GM23338 (cell line): ENCODE measurements at regions not wholly inside any gene's neighbourhood (a gene's known extent, or its start where the extent isn't known, plus 50 kb on each side); places are given as distances from the start of the nearest gene placed in this dataset.

Experiments used
- ATAC-seq: fragments of 200-7000 bp; cut with Tn5 transposase; 3 replicates; pipeline ENCODE4 v1.9.1; 2020
- DNase-seq: peaks from one replicate; pipeline ENCODE4 v3.0.0-alpha.2; 2015; ENCODE audit warnings: low spot score
- H2AFZ ChIP-seq: fragments of 200-600 bp; sonication (generic); 2 replicates; pipeline ENCODE4 v1.8.0; 2016; ENCODE audit warnings: antibody characterized with exemption, mild to moderate bottlenecking, moderate library complexity
- H3F3A ChIP-seq: fragments of 200-600 bp; sonication (generic); replicated peaks from 2 replicates; pipeline ENCODE4 v1.8.0; 2017; ENCODE audit warnings: antibody characterized with exemption, mixed run types, low read depth
- H3K27ac ChIP-seq: fragments of 200-600 bp; sonication (generic); 2 replicates; pipeline ENCODE4 v1.6.1; 2016; ENCODE audit warnings: low read depth
- H3K27me3 ChIP-seq: fragments of 200-600 bp; sonication (generic); 2 replicates; pipeline ENCODE4 v1.8.0; 2016; ENCODE audit warnings: mild to moderate bottlenecking, mixed run types, moderate library complexity; ENCODE audit not compliant: insufficient read depth
- H3K36me3 ChIP-seq: fragments of 200-600 bp; sonication (generic); 2 replicates; pipeline ENCODE4 v1.8.0; 2016; ENCODE audit warnings: mild to moderate bottlenecking; ENCODE audit not compliant: insufficient read depth
- H3K4me1 ChIP-seq: fragments of 200-600 bp; sonication (generic); 2 replicates; pipeline ENCODE4 v1.8.0; 2016; ENCODE audit warnings: mild to moderate bottlenecking, moderate library complexity; ENCODE audit not compliant: insufficient read depth
- H3K4me2 ChIP-seq: fragments of 200-600 bp; sonication (generic); 2 replicates; pipeline ENCODE4 v1.7.1; 2017; ENCODE audit warnings: mixed run types
- H3K4me3 ChIP-seq: fragments of 200-600 bp; sonication (generic); 2 replicates; pipeline ENCODE4 v1.6.1; 2016; ENCODE audit warnings: mixed run types
- H3K79me2 ChIP-seq: fragments of 200-600 bp; sonication (generic); replicated peaks from 2 replicates; pipeline ENCODE4 v1.8.0; 2017; ENCODE audit warnings: mild to moderate bottlenecking; ENCODE audit not compliant: insufficient read depth
- H3K9me2 ChIP-seq: fragments of 200-600 bp; sonication (generic); 2 replicates; pipeline ENCODE4 v1.8.0; 2017; ENCODE audit not compliant: insufficient read depth
- H4K20me1 ChIP-seq: fragments of 200-600 bp; sonication (generic); replicated peaks from 2 replicates; pipeline ENCODE4 v1.8.0; 2017; ENCODE audit warnings: mild to moderate bottlenecking; ENCODE audit not compliant: insufficient read depth
- H3K27ac Mint-ChIP-seq: 2 replicates; pipeline ENCODE4 v1.8.0; 2020; ENCODE audit warnings: inconsistent platforms, mild to moderate bottlenecking, moderate library complexity, mixed read lengths
- H3K27me3 Mint-ChIP-seq: 3 replicates; pipeline ENCODE4 v1.8.0; 2022; ENCODE audit warnings: low read depth, mild to moderate bottlenecking, moderate library complexity, mixed read lengths, inconsistent platforms; ENCODE audit not compliant: insufficient read depth, poor library complexity
- H3K36me3 Mint-ChIP-seq: 3 replicates; pipeline ENCODE4 v1.8.0; 2021; ENCODE audit warnings: low read depth, mild to moderate bottlenecking, inconsistent platforms, moderate library complexity, mixed read lengths
- H3K4me1 Mint-ChIP-seq: 3 replicates; pipeline ENCODE4 v1.8.0; 2020; ENCODE audit warnings: mild to moderate bottlenecking, inconsistent platforms, mixed read lengths
- H3K4me3 Mint-ChIP-seq: 3 replicates; pipeline ENCODE4 v1.8.0; 2021; ENCODE audit warnings: moderate library complexity, mild to moderate bottlenecking, inconsistent platforms, mixed read lengths
- H3K9me3 Mint-ChIP-seq: 3 replicates; pipeline ENCODE4 v1.8.0; 2020; ENCODE audit warnings: moderate library complexity, mild to moderate bottlenecking, inconsistent platforms, mixed read lengths
- CREB1 ChIP-seq: fragments of 250-450 bp; sonication (Bioruptor Pico); IDR thresholded peaks from 2 replicates; pipeline ENCODE4 v1.5.0; 2020; ENCODE audit warnings: low read depth, mild to moderate bottlenecking, moderate library complexity
- ETS1 ChIP-seq: IDR thresholded peaks from 2 replicates; pipeline ENCODE4 v1.6.1; 2016; ENCODE audit warnings: antibody characterized with exemption
- EZH2phosphoT487 ChIP-seq: fragments of 200-600 bp; sonication (generic); IDR thresholded peaks from one replicate; pipeline ENCODE4 v1.8.1; 2018; ENCODE audit warnings: antibody characterized with exemption; ENCODE audit not compliant: unreplicated experiment
- JUNB ChIP-seq: IDR thresholded peaks from one replicate; pipeline ENCODE4 v1.6.1; 2016; ENCODE audit warnings: antibody characterized with exemption; ENCODE audit not compliant: unreplicated experiment
- NANOG ChIP-seq: IDR thresholded peaks from 2 replicates; pipeline ENCODE4 v1.6.1; 2016; ENCODE audit warnings: antibody characterized with exemption, borderline replicate concordance
- POLR2AphosphoS5 ChIP-seq: IDR thresholded peaks from 2 replicates; pipeline ENCODE4 v1.6.1; 2016; ENCODE audit warnings: antibody characterized with exemption, low read depth
- STAT1 ChIP-seq: IDR thresholded peaks from one replicate; pipeline ENCODE4 v1.6.1; 2016; ENCODE audit warnings: antibody characterized with exemption; ENCODE audit not compliant: unreplicated experiment
- TF ChIP-seq, protein P1 (sequence below): IDR thresholded peaks from one replicate; pipeline ENCODE4 v1.6.1; 2018; ENCODE audit warnings: antibody characterized with exemption; ENCODE audit not compliant: unreplicated experiment

DNA sequence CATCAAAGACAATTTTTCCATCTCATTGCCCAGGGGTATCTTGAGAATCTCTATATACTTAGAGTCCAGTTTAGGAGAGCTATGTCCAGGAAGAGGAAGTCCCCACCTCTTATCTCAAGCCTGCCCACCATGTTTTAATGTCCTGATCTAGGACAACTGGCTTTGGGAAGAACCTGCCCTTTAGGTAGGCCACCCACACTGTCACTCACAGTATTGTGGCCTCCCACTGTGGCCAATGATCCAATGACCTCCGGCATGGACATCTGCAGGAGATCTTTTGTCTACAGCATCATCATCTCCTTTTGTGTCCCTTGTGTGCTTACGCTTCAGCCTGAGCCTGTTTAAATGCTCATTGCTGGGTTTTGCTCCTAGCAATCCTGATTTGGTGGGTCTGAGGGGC is 77.4 kb downstream of the SLC4A3 start (continued):
- TF ChIP-seq, protein P1, sequence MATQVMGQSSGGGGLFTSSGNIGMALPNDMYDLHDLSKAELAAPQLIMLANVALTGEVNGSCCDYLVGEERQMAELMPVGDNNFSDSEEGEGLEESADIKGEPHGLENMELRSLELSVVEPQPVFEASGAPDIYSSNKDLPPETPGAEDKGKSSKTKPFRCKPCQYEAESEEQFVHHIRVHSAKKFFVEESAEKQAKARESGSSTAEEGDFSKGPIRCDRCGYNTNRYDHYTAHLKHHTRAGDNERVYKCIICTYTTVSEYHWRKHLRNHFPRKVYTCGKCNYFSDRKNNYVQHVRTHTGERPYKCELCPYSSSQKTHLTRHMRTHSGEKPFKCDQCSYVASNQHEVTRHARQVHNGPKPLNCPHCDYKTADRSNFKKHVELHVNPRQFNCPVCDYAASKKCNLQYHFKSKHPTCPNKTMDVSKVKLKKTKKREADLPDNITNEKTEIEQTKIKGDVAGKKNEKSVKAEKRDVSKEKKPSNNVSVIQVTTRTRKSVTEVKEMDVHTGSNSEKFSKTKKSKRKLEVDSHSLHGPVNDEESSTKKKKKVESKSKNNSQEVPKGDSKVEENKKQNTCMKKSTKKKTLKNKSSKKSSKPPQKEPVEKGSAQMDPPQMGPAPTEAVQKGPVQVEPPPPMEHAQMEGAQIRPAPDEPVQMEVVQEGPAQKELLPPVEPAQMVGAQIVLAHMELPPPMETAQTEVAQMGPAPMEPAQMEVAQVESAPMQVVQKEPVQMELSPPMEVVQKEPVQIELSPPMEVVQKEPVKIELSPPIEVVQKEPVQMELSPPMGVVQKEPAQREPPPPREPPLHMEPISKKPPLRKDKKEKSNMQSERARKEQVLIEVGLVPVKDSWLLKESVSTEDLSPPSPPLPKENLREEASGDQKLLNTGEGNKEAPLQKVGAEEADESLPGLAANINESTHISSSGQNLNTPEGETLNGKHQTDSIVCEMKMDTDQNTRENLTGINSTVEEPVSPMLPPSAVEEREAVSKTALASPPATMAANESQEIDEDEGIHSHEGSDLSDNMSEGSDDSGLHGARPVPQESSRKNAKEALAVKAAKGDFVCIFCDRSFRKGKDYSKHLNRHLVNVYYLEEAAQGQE = no peak
- no peak for TF ChIP-seq STAT1
- TF ChIP-seq POLR2AphosphoS5 = no peak
- TF ChIP-seq JUNB = no peak
- TF ChIP-seq NANOG = no peak
- TF ChIP-seq ETS1 = no peak

- Histone ChIP-seq H3K4me3 (no peak overlapping the region), H2AFZ (peak overlapping the region; percentile 0; the same call in 1 of the 2 replicates), H4K20me1 (no peaks in the 10 kb centered on the region), H3K4me2 (no peak overlapping the region), H3K27me3 (no peaks in the 10 kb centered on the region), H3F3A (no peaks in the 10 kb centered on the region), H3K9me2 (peaks cover 11% of the 10 kb centered on the region), H3K79me2 (no peaks in the 10 kb centered on the region), H3K27ac (no peak overlapping the region), H3K36me3 (no peaks in the 10 kb centered on the region), H3K4me1 (peaks cover 27% of the 10 kb centered on the region)
- Mint-ChIP-seq H3K27ac (no peak overlapping the region), H3K36me3 (no peaks in the 10 kb centered on the region), H3K9me3 (no peaks in the 10 kb centered on the region; the same call in 2 of the 3 replicates), H3K4me3 (no peak overlapping the region), H3K4me1 (peaks cover 33% of the 10 kb centered on the region), H3K27me3 (peaks cover 4% of the 10 kb centered on the region)
- ATAC-seq (no peak; the same call in 2 of the 3 replicates), DNase-seq (no peak)
- TF ChIP-seq NANOG = no peak
- TF ChIP-seq EZH2phosphoT487 = no peak
- TF ChIP-seq CREB1 = no peak
- no peak for TF ChIP-seq STAT1
These were observed 79.4 kb downstream of the SLC4A3 start for GRCh38 chr2:219706823-219707281.

GRCh38 chr2:219707496-219708285 is 80.3 kb downstream of the SLC4A3 start:
- ATAC-seq (no peak), DNase-seq (no peak)
- Histone ChIP-seq H3K79me2 (no peaks in the 10 kb centered on the region), H3K36me3 (no peaks in the 10 kb centered on the region), H3K4me2 (peak overlapping the region; percentile 11; the same call in 1 of the 2 replicates), H4K20me1 (no peaks in the 10 kb centered on the region), H3K4me3 (no peak overlapping the region), H3K27ac (no peak overlapping the region), H3K27me3 (no peaks in the 10 kb centered on the region), H3K9me2 (peaks cover 15% of the 10 kb centered on the region), H3F3A (no peaks in the 10 kb centered on the region), H2AFZ (0 out of 2 replicates have a peak overlapping the region, but pooled peaks have one; percentile 0), H3K4me1 (peaks cover 18% of the 10 kb centered on the region)
- Mint-ChIP-seq H3K36me3 (peaks cover 4% of the 10 kb centered on the region; the same call in 1 of the 3 replicates), H3K27ac (no peak overlapping the region), H3K27me3 (peaks cover 4% of the 10 kb centered on the region), H3K9me3 (peaks cover 3% of the 10 kb centered on the region; the same call in 2 of the 3 replicates), H3K4me1 (peaks cover 26% of the 10 kb centered on the region), H3K4me3 (no peak overlapping the region)
- TF ChIP-seq STAT1 (no peak), NANOG (peak; percentile 22; the same call in 1 of the 2 replicates)
